Karpas-422 (cell line): ENCODE measurements at regions not wholly inside any gene's neighbourhood (a gene's known extent, or its start where the extent isn't known, plus 50 kb on each side); places are given as distances from the start of the nearest gene placed in this dataset.

Experiments
- DNase-seq: peaks from one replicate; pipeline ENCODE4 v3.0.0-alpha.2; 2015
- H2AFZ ChIP-seq: fragments of 200-600 bp; sonication (generic); 2 replicates; pipeline ENCODE4 v1.6.1; 2014; ENCODE audit warnings: antibody characterized with exemption, low read length, mixed read lengths
- H3K27ac ChIP-seq: fragments of 200-600 bp; sonication (generic); 2 replicates; pipeline ENCODE4 v1.5.1; 2014; ENCODE audit warnings: mild to moderate bottlenecking, low read length, moderate library complexity
- H3K27me3 ChIP-seq: fragments of 200-600 bp; sonication (generic); 2 replicates; pipeline ENCODE4 v1.6.1; 2014; ENCODE audit warnings: low read length, mixed read lengths
- H3K36me3 ChIP-seq: fragments of 200-600 bp; sonication (generic); 2 replicates; pipeline ENCODE4 v1.6.1; 2014; ENCODE audit warnings: low read length, mixed read lengths; ENCODE audit not compliant: insufficient read depth
- H3K4me1 ChIP-seq: fragments of 200-600 bp; sonication (generic); 2 replicates; pipeline ENCODE4 v1.6.1; 2014; ENCODE audit warnings: mild to moderate bottlenecking, low read length, mixed read lengths
- H3K4me2 ChIP-seq: fragments of 200-600 bp; sonication (generic); 2 replicates; pipeline ENCODE4 v1.6.1; 2014; ENCODE audit warnings: low read length, low read depth, mild to moderate bottlenecking; ENCODE audit not compliant: poor library complexity, severe bottlenecking
- H3K4me3 ChIP-seq: fragments of 200-600 bp; sonication (generic); 2 replicates; pipeline ENCODE4 v1.5.1; 2014; ENCODE audit warnings: mild to moderate bottlenecking, antibody characterized with exemption, low read length, mixed read lengths
- H3K79me2 ChIP-seq: fragments of 200-600 bp; sonication (generic); 2 replicates; pipeline ENCODE4 v1.6.1; 2014; ENCODE audit warnings: mild to moderate bottlenecking, low read length, mixed read lengths
- H3K9ac ChIP-seq: fragments of 200-600 bp; sonication (generic); 2 replicates; pipeline ENCODE4 v1.6.0; 2014; ENCODE audit warnings: low read length
- H3K9me2 ChIP-seq: fragments of 200-600 bp; sonication (generic), shearing (Covaris generic); replicated peaks from 2 replicates; pipeline ENCODE4 v1.6.0; 2014; ENCODE audit warnings: mild to moderate bottlenecking, low read length, moderate library complexity; ENCODE audit not compliant: insufficient read depth
- H3K9me3 ChIP-seq: fragments of 300-700, 200-600 bp; sonication (generic); 2 replicates; pipeline ENCODE4 v1.6.1; 2014; ENCODE audit warnings: low read length, mixed read lengths
- H4K20me1 ChIP-seq: fragments of 200-600 bp; sonication (generic); 2 replicates; pipeline ENCODE4 v1.6.1; 2014; ENCODE audit warnings: mild to moderate bottlenecking, antibody characterized with exemption, low read length, low read depth; ENCODE audit not compliant: insufficient read depth

DNA sequence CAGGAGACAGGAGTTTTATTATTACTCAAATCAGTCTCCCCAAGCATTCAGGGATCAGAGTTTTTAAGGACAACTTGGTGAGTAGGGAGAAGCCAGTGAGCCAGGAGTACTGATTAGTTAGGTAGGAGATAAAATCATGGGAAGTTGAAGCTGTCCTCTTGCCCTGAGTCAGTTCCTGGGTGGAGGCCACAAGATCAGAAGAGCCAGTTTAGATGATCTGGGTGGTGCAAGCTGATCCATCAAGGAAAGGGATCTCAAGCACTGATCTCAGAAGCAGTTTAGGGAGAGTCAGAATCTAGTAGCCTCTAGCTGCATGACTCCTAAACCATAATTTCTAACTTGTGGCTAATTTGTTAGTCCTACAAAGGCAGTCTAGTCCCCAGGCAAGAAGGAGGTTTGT is 706.5 kb upstream of the MAP3K7 start:
- no peaks in the 10 kb centered on the region for H4K20me1 ChIP-seq
- H3K27me3 ChIP-seq: no peaks in the 10 kb centered on the region
- no peaks in the 10 kb centered on the region for H3K36me3 ChIP-seq

DNA sequence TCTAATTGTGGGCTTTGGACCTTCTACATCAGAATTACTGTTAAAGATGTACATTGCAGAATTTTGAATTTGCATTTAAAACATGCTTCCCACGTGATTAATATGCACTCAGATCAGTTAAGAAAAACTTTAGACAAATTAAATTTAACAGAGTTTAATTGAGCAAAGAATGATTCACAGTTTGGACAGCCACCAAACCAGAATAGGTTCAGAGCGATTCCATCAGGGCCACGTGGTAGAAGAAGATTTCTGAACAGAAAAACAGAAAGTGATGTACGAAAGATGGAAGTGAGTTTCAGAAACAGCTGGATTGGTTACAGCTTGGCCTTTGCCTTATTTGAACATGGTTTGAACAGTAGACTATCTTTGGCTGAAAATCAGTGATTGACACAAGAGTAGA is 704.2 kb upstream of the MAP3K7 start:
- Histone ChIP-seq H3K27me3 (no peaks in the 10 kb centered on the region), H3K36me3 (no peaks in the 10 kb centered on the region), H4K20me1 (no peaks in the 10 kb centered on the region), H3K9ac (no peak overlapping the region), H3K79me2 (no peaks in the 10 kb centered on the region), H2AFZ (no peak overlapping the region), H3K9me3 (peaks cover 4% of the 10 kb centered on the region; the same call in 1 of the 2 replicates), H3K4me2 (no peak overlapping the region), H3K27ac (no peak overlapping the region), H3K4me1 (no peaks in the 10 kb centered on the region), H3K9me2 (no peaks in the 10 kb centered on the region), H3K4me3 (no peak overlapping the region)
- DNase-seq: no peak

More for the DNA sequence above, 706.5 kb upstream of the MAP3K7 start:
- no peaks in the 10 kb centered on the region for H3K9me2 ChIP-seq
- no peak overlapping the region for H2AFZ ChIP-seq
- H3K27ac ChIP-seq: no peak overlapping the region
- no peak for DNase-seq
- H3K4me1 ChIP-seq: no peaks in the 10 kb centered on the region
- H3K79me2 ChIP-seq: no peaks in the 10 kb centered on the region
- H3K9ac ChIP-seq: no peak overlapping the region
- H3K9me3 ChIP-seq: no peaks in the 10 kb centered on the region
- H3K4me2 ChIP-seq: no peak overlapping the region
- no peak overlapping the region for H3K4me3 ChIP-seq

DNA sequence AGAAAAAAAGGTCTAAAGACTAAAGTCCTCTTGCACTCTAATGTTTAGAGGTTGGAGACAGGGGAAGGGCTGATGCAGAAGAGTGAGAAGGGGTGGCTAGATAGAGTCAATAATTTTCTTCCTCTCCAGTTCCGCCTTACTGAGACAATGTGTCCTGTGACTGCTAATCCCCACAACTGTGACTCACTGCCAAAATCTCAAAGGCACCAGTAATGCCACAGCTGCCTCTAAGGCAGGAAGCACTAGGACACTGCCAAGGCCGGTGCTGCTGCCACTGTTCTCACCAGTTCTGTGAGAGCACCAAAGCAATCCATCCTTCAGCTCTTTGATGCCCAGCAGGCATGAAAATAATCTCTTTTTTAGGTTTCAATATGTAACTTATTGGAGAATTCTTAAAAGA is 701.9 kb upstream of the MAP3K7 start:
- Histone ChIP-seq H3K36me3 (no peaks in the 10 kb centered on the region), H3K4me3 (no peak overlapping the region), H3K4me1 (no peaks in the 10 kb centered on the region), H3K27me3 (no peaks in the 10 kb centered on the region), H3K9ac (no peak overlapping the region), H3K27ac (no peak overlapping the region), H3K79me2 (no peaks in the 10 kb centered on the region), H2AFZ (no peak overlapping the region), H3K9me2 (no peaks in the 10 kb centered on the region), H3K4me2 (no peak overlapping the region), H3K9me3 (peaks cover 4% of the 10 kb centered on the region; the same call in 1 of the 2 replicates), H4K20me1 (no peaks in the 10 kb centered on the region)
- no peak for DNase-seq

DNA sequence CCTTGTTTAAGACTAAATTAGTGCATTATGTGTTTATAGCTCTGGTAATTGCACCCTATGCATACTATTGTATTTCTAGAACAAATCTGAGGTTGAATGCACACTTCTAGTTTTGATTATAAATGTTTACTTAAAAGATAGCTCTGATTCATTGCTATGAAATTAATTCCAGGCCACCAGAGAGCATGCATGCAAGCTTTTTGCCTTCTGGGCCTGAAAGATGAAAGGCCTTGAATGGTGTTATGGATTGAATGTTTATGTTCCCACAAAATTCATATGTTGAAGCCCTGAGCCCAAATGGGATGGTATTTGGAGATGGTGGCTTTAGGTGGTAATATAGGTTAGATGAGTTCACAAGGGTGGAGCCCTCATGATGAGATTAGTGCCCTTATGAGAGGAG is 695.0 kb upstream of the MAP3K7 start:
- no peak overlapping the region for H3K9ac ChIP-seq

DNA sequence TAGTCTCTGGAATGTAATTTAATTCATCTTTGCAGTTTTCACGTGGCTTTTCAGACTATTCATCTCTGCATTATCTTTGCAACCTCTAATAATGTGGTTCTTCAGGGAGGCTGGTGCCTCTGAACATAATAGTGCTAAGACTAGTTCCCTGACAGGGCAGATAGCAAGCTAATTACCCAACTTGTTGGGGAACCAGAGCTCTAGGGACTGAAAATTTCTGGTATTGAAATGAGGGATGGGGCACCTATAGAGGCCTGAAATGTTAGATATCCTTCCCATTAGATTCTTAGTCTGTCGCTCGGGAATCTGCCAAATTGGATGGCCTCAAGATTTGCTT is 693.6 kb upstream of the MAP3K7 start:
- no peaks in the 10 kb centered on the region for H3K27me3 ChIP-seq
- H3K4me1 ChIP-seq: no peaks in the 10 kb centered on the region
- no peaks in the 10 kb centered on the region for H4K20me1 ChIP-seq
- H2AFZ ChIP-seq: no peak overlapping the region
- H3K4me3 ChIP-seq: no peak overlapping the region
- DNase-seq: no peak
- H3K9me2 ChIP-seq: no peaks in the 10 kb centered on the region
- H3K9ac ChIP-seq: no peak overlapping the region
- no peak overlapping the region for H3K4me2 ChIP-seq
- H3K9me3 ChIP-seq: no peaks in the 10 kb centered on the region
- no peaks in the 10 kb centered on the region for H3K79me2 ChIP-seq
- no peaks in the 10 kb centered on the region for H3K36me3 ChIP-seq
- H3K27ac ChIP-seq: no peak overlapping the region

More for the DNA sequence above, 695.0 kb upstream of the MAP3K7 start:
- H2AFZ ChIP-seq: no peak overlapping the region
- H3K27me3 ChIP-seq: no peaks in the 10 kb centered on the region
- H3K9me2 ChIP-seq: no peaks in the 10 kb centered on the region
- H3K4me2 ChIP-seq: no peak overlapping the region
- H3K4me3 ChIP-seq: no peak overlapping the region
- no peaks in the 10 kb centered on the region for H3K36me3 ChIP-seq
- no peaks in the 10 kb centered on the region for H3K9me3 ChIP-seq
- H3K79me2 ChIP-seq: no peaks in the 10 kb centered on the region
- H3K27ac ChIP-seq: no peak overlapping the region
- DNase-seq: no peak
- H3K4me1 ChIP-seq: no peaks in the 10 kb centered on the region
- no peaks in the 10 kb centered on the region for H4K20me1 ChIP-seq

DNA sequence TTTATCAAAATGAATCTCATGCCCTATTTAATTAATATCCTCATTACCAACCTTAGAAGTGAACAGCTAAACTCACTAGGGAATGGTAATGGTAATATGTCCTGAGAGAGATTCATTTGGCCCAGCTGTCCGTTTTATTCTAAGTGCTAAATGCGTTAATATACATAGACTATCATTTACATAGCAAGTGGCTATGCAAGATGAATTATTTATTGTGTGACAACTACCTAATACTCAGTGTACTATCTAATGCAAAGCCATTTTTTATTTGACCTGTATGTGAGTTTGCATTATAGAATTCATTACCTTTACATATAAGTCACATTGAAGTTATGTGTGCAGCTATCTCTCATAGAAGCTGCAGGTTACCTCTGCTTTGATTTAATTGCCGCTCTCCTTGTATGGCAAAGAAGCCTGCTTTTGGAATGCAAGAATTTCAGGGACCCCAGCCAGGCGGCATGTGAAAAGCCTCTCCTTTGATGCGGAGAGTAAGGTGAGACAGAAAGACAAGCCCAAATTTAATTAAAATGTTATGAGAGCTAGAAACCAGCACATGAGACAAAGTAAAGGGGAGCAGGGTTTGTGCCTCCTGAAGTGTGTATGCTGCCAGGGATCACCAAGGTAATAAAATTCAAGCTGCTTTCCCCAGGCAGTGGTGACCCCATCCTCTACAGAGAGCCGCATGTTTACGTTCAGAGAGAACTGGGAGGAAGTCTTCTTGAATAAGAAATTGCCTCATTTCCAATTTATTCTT is 693.0 kb upstream of the MAP3K7 start:
- Histone ChIP-seq H3K9me2 (no peaks in the 10 kb centered on the region), H2AFZ (no peak overlapping the region), H3K4me1 (no peaks in the 10 kb centered on the region), H3K36me3 (no peaks in the 10 kb centered on the region), H3K27me3 (no peaks in the 10 kb centered on the region), H3K27ac (no peak overlapping the region), H3K9me3 (no peaks in the 10 kb centered on the region), H3K9ac (no peak overlapping the region), H3K4me3 (no peak overlapping the region), H3K79me2 (no peaks in the 10 kb centered on the region), H3K4me2 (no peak overlapping the region), H4K20me1 (no peaks in the 10 kb centered on the region)
- no peak for DNase-seq

DNA sequence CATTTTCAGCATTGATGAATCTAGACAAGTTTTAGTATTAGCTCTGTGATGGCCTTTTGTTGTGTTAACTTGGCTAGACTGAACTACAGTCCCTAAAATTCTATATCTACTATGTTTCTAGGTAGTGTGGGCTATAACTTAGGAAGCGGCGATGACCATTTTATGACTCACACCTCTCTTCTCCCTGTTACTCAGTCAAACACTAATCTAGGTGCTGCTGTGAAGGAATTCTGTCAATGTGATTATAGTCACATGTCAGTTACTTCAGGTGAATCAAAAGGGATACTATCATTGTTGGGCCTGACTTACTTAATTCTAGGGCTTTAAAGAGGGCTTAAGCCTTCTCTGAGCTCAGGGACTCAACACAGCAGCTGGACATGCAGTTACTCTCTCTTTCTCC is 691.5 kb upstream of the MAP3K7 start:
- Histone ChIP-seq H3K4me3 (no peak overlapping the region), H3K27me3 (no peaks in the 10 kb centered on the region), H2AFZ (no peak overlapping the region), H3K4me1 (no peaks in the 10 kb centered on the region), H3K9me3 (no peaks in the 10 kb centered on the region), H3K4me2 (no peak overlapping the region), H3K9ac (no peak overlapping the region), H3K9me2 (no peaks in the 10 kb centered on the region), H3K79me2 (no peaks in the 10 kb centered on the region), H3K36me3 (no peaks in the 10 kb centered on the region), H3K27ac (no peak overlapping the region), H4K20me1 (no peaks in the 10 kb centered on the region)
- DNase-seq: no peak

DNA sequence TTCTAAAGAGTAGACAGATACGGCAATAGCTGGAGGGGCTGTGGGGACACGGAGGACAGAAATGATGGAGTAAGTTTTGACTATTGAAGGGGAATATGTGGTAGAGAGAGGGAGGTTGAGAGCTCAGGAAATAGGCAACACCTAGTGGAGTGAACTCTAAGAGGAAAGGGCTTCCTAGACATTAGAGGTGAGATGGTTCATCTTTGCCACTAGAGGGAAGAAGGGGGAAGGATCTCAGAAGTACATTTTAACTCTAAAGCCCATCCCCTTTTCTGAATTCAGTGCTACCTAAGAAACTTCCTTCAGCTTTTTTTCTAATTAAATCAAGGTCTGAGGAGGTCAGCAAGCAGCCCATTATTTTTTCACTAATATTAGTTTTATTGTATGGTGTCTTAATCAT is 689.4 kb upstream of the MAP3K7 start:
- Histone ChIP-seq H3K79me2 (no peaks in the 10 kb centered on the region), H3K9me3 (no peaks in the 10 kb centered on the region)
- DNase-seq: peak; percentile 56

More for the DNA sequence above, 689.4 kb upstream of the MAP3K7 start:
- Histone ChIP-seq H3K9ac (no peak overlapping the region), H3K27me3 (no peaks in the 10 kb centered on the region), H3K4me2 (no peak overlapping the region), H3K4me1 (no peaks in the 10 kb centered on the region), H3K36me3 (no peaks in the 10 kb centered on the region), H3K4me3 (no peak overlapping the region), H4K20me1 (no peaks in the 10 kb centered on the region), H3K27ac (no peak overlapping the region), H2AFZ (no peak overlapping the region), H3K9me2 (no peaks in the 10 kb centered on the region)
